ENCODE measurements at regions not wholly inside any gene's neighbourhood (a gene's known extent, or its start where the extent isn't known, plus 50 kb on each side); places are given as distances from the start of the nearest gene placed in this dataset.

DNA sequence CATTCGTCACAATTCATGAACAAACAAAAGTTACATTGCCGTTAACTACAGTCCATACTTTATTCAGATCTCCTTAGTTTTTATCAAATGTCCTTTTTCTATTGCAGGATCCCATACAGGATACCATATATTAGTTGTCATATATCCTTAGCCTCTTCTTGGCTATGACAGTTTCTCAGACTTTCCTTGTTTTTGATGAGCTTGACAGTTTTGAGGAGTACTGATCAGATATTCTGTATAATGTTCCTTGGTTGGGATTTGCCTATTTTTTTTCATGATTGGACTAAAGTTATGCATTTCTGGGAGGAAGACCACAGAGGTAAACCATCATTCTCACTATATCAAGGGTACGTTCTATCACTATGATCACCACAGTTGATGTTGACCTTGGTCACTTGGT, 1627.4 kb upstream of the C9orf72 start:
- Histone ChIP-seq H3K27ac (ENCODE audit: extremely low read depth, low read depth, low read length) (no peak overlapping the region), H3K4me1 (ENCODE audit: control insufficient read depth, insufficient read depth, low read length) (no peaks in the 10 kb centered on the region), H3K4me3 (ENCODE audit: low read depth, low read length) (no peak overlapping the region), H3K36me3 (ENCODE audit: control insufficient read depth in 2 of 2, insufficient read depth in 1 of 2, low read length in 2 of 2) (no peaks in the 10 kb centered on the region), H3K9me3 (ENCODE audit: control insufficient read depth, insufficient read depth, low read depth, low read length) (no peaks in the 10 kb centered on the region)
- TF ChIP-seq ZNF223 (tag by site-specific recombination; IDR thresholded peaks at IDR 0.05) = no peak
- TF ChIP-seq ZNF623 (tag by site-specific recombination; IDR thresholded peaks at IDR 0.05) = no peak
- TF ChIP-seq, protein P1, sequence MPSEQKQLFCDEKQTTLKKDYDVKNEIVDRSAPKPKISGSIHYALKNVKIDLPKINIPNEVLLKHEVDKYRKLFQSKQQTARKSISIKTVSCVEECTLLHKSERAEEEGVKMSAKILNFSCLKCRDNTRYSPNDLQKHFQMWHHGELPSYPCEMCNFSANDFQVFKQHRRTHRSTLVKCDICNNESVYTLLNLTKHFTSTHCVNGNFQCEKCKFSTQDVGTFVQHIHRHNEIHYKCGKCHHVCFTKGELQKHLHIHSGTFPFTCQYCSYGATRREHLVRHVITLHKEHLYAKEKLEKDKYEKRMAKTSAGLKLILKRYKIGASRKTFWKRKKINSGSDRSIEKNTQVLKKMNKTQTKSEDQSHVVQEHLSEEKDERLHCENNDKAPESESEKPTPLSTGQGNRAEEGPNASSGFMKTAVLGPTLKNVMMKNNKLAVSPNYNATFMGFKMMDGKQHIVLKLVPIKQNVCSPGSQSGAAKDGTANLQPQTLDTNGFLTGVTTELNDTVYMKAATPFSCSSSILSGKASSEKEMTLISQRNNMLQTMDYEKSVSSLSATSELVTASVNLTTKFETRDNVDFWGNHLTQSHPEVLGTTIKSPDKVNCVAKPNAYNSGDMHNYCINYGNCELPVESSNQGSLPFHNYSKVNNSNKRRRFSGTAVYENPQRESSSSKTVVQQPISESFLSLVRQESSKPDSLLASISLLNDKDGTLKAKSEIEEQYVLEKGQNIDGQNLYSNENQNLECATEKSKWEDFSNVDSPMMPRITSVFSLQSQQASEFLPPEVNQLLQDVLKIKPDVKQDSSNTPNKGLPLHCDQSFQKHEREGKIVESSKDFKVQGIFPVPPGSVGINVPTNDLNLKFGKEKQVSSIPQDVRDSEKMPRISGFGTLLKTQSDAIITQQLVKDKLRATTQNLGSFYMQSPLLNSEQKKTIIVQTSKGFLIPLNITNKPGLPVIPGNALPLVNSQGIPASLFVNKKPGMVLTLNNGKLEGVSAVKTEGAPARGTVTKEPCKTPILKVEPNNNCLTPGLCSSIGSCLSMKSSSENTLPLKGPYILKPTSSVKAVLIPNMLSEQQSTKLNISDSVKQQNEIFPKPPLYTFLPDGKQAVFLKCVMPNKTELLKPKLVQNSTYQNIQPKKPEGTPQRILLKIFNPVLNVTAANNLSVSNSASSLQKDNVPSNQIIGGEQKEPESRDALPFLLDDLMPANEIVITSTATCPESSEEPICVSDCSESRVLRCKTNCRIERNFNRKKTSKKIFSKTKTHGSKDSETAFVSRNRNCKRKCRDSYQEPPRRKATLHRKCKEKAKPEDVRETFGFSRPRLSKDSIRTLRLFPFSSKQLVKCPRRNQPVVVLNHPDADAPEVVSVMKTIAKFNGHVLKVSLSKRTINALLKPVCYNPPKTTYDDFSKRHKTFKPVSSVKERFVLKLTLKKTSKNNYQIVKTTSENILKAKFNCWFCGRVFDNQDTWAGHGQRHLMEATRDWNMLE (tag by site-specific recombination; conservative IDR thresholded peaks at IDR 0.05; ENCODE audit: low read depth) = no peak
- CTCF ChIA-PET = no interaction called here
- POLR2A ChIA-PET = no interaction called here

DNA sequence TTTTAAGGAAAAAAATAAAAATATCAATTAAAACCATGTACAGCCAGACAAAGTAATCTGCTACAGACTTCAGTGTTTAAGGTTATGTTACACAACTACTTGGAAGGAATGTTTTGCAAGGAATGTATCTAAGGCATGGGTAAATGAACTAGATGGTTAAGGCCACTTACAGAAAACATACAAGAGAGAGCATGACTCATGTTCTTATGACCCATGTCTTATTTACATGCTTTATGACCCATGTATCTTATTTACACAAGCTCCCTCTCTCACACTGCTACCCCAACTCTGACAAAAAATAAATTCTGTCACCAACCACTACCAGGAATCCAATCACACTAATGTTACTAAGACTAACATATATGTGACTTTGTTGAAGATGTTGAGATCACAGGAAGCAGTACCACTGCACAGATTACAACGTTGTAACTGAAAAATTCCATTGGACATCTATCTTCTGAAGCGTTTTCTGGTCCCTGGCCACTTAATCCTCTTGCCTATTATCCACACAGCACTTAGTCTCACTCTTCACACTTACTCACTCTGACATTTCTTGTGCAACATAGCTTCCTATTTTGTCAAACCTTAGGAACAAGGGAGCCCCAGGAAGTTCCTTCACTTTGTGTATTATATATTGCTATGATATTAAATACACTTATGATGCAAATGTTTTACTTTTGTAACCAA, 1630.1 kb upstream of the C9orf72 start:
- ChIA-PET CTCF (no interaction called here), POLR2A (no interaction called here)
- no peak overlapping the region for H3K4me3 ChIP-seq (ENCODE audit: low read depth, low read length)
- TF ChIP-seq ZNF473 (tag by site-specific recombination; IDR thresholded peaks at IDR 0.05) (no peak), ZNF132 (tag by site-specific recombination; IDR thresholded peaks at IDR 0.05; ENCODE audit: borderline replicate concordance) (no peak), ZNF610 (tag by site-specific recombination; IDR thresholded peaks at IDR 0.05; ENCODE audit: borderline replicate concordance) (no peak), ZSCAN30 (tag by site-specific recombination; IDR thresholded peaks at IDR 0.05) (no peak), ZNF747 (tag by site-specific recombination; IDR thresholded peaks at IDR 0.05) (no peak), ZNF350 (tag by site-specific recombination; IDR thresholded peaks at IDR 0.05) (no peak), ZNF561 (tag by site-specific recombination; IDR thresholded peaks at IDR 0.05; ENCODE audit: borderline replicate concordance) (no peak), WT1 (tag by site-specific recombination; IDR thresholded peaks at IDR 0.05) (no peak), ZNF341 (tag by site-specific recombination; IDR thresholded peaks at IDR 0.05; ENCODE audit: low read depth) (no peak), ZBTB8A (tag by site-specific recombination; IDR thresholded peaks at IDR 0.05) (no peak), HOXD13 (CRISPR knock-in tag; IDR thresholded peaks at IDR 0.05; ENCODE audit: borderline replicate concordance) (no peak), ZBTB17 (tag by site-specific recombination; IDR thresholded peaks at IDR 0.05) (no peak)
- TF ChIP-seq, protein P2, sequence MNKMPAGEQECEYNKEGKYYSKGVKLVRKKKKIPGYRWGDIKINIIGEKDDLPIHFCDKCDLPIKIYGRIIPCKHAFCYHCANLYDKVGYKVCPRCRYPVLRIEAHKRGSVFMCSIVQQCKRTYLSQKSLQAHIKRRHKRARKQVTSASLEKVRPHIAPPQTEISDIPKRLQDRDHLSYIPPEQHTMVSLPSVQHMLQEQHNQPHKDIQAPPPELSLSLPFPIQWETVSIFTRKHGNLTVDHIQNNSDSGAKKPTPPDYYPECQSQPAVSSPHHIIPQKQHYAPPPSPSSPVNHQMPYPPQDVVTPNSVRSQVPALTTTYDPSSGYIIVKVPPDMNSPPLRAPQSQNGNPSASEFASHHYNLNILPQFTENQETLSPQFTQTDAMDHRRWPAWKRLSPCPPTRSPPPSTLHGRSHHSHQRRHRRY (tag by site-specific recombination; IDR thresholded peaks at IDR 0.05) = no peak
- TF ChIP-seq, protein P3, sequence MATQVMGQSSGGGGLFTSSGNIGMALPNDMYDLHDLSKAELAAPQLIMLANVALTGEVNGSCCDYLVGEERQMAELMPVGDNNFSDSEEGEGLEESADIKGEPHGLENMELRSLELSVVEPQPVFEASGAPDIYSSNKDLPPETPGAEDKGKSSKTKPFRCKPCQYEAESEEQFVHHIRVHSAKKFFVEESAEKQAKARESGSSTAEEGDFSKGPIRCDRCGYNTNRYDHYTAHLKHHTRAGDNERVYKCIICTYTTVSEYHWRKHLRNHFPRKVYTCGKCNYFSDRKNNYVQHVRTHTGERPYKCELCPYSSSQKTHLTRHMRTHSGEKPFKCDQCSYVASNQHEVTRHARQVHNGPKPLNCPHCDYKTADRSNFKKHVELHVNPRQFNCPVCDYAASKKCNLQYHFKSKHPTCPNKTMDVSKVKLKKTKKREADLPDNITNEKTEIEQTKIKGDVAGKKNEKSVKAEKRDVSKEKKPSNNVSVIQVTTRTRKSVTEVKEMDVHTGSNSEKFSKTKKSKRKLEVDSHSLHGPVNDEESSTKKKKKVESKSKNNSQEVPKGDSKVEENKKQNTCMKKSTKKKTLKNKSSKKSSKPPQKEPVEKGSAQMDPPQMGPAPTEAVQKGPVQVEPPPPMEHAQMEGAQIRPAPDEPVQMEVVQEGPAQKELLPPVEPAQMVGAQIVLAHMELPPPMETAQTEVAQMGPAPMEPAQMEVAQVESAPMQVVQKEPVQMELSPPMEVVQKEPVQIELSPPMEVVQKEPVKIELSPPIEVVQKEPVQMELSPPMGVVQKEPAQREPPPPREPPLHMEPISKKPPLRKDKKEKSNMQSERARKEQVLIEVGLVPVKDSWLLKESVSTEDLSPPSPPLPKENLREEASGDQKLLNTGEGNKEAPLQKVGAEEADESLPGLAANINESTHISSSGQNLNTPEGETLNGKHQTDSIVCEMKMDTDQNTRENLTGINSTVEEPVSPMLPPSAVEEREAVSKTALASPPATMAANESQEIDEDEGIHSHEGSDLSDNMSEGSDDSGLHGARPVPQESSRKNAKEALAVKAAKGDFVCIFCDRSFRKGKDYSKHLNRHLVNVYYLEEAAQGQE (tag by site-specific recombination; IDR thresholded peaks at IDR 0.05) = no peak
- H3K36me3 ChIP-seq (ENCODE audit: control insufficient read depth in 2 of 2, insufficient read depth in 1 of 2, low read length in 2 of 2) = no peaks in the 10 kb centered on the region
- no peak overlapping the region for H3K27ac ChIP-seq (ENCODE audit: extremely low read depth, low read depth, low read length)
- H3K9me3 ChIP-seq (ENCODE audit: control insufficient read depth, insufficient read depth, low read depth, low read length) = no peaks in the 10 kb centered on the region
- H3K4me1 ChIP-seq (ENCODE audit: control insufficient read depth, insufficient read depth, low read length) = no peaks in the 10 kb centered on the region

Data from HEK293 (cell line).